ENCODE measurements at regions not wholly inside any gene's neighbourhood (a gene's known extent, or its start where the extent isn't known, plus 50 kb on each side); places are given as distances from the start of the nearest gene placed in this dataset.

DNA sequence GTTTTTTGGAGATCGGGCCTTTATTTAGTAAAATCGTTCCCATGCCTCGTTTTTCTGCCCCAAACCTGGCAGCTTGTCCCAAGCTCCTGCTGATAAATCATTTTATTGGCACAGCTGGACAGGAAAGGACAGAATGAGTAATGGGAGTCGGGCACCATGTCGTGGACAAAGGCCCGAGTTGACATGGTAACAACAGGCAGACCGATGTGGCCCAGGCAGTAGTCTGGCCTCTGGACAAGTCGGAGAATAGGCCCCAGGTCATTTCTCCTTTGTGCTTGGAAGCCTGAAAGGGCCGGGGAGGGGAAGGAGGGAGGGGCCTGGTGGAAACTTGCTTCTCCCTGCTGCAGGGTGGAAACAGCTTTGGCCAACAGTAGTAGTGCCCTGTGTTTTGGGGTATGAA lies 234.9 kb downstream of the SUDS3 start:
- TF ChIP-seq EP300 (IDR thresholded peaks at IDR 0.05; ENCODE audit: borderline replicate concordance in 1 of 2, low read depth in 2 of 2, low read length in 2 of 2) (no peak), POLR2AphosphoS5 (IDR thresholded peaks at IDR 0.05; ENCODE audit: low read depth, low read length) (no peak), CTCF (IDR thresholded peaks at IDR 0.05; ENCODE audit: control extremely low read depth in 1 of 3, insufficient read depth in 1 of 3, low read depth in 1 of 3, low read length in 3 of 3) (no peak), RNF2 (IDR thresholded peaks at IDR 0.05; ENCODE audit: borderline replicate concordance, low read depth, low read length, missing control alignments, poor library complexity, severe bottlenecking) (no peak), CHD1 (IDR thresholded peaks at IDR 0.05; ENCODE audit: low read depth, low read length) (no peak)
